Caco-2 (cell line): ENCODE measurements at regions not wholly inside any gene's neighbourhood (a gene's known extent, or its start where the extent isn't known, plus 50 kb on each side); places are given as distances from the start of the nearest gene placed in this dataset.

Experiments used
- BruUV-seq: library from RNA; stranded (reverse); fragments of 400-500 nt; replicated peaks from 2 replicates; lab custom pipeline; 2021; lab: Mats Ljungman, UMichigan
- CTCF ChIA-PET: fragments of 300-600 bp; sonication (Branson Sonifier 250); formaldehyde crosslinking; loops from one replicate; lab custom pipeline; 2022; ENCODE audit warnings: antibody characterized with exemption; lab: Charles Lee
- POLR2A ChIA-PET: fragments of 300-600 bp; sonication (Branson Sonifier 250); formaldehyde crosslinking; loops from one replicate; lab custom pipeline; 2022; ENCODE audit warnings: antibody characterized with exemption; lab: Charles Lee
- DNase-seq, 2 experiments: peaks; one replicate each; pipeline versions ENCODE4 v3.0.0 to v3.0.0-alpha.2; 2020 to 2022
- H3K27me3 ChIP-seq: replicated peaks from 2 replicates; pipeline ENCODE4 v1.6.0; 2011; ENCODE audit warnings: low read length; ENCODE audit not compliant: control insufficient read depth, insufficient read depth
- H3K36me3 ChIP-seq: 2 replicates; pipeline ENCODE4 v1.5.1; 2011; ENCODE audit warnings: low read length; ENCODE audit not compliant: control insufficient read depth, insufficient read depth
- H3K4me1 ChIP-seq: fragments of 250-450 bp; sonication (Bioruptor Pico); 2 replicates; pipeline ENCODE4 v1.5.1; 2020; ENCODE audit warnings: mild to moderate bottlenecking
- H3K4me3 ChIP-seq: 2 replicates; pipeline ENCODE4 v1.5.1; 2011; ENCODE audit warnings: low read depth, mild to moderate bottlenecking, control low read depth, low read length
- H3K9me3 ChIP-seq: fragments of 250-450 bp; sonication (Bioruptor Pico); 2 replicates; pipeline ENCODE4 v1.5.1; 2020; ENCODE audit warnings: mild to moderate bottlenecking, moderate library complexity
- H3K27ac Mint-ChIP-seq: one replicate; pipeline ENCODE4 v1.8.0; 2022; ENCODE audit warnings: mixed read lengths; ENCODE audit not compliant: unreplicated experiment
- H3K27me3 Mint-ChIP-seq: one replicate; pipeline ENCODE4 v1.8.0; 2022; ENCODE audit warnings: mixed read lengths; ENCODE audit not compliant: insufficient read depth, unreplicated experiment
- H3K36me3 Mint-ChIP-seq: one replicate; pipeline ENCODE4 v1.8.0; 2022; ENCODE audit warnings: mild to moderate bottlenecking, mixed read lengths; ENCODE audit not compliant: insufficient read depth, unreplicated experiment
- H3K4me1 Mint-ChIP-seq: one replicate; pipeline ENCODE4 v1.8.0; 2022; ENCODE audit warnings: low read depth, mixed read lengths; ENCODE audit not compliant: unreplicated experiment
- H3K4me3 Mint-ChIP-seq: one replicate; pipeline ENCODE4 v1.8.0; 2022; ENCODE audit warnings: mild to moderate bottlenecking, moderate library complexity, mixed read lengths; ENCODE audit not compliant: unreplicated experiment
- H3K9me3 Mint-ChIP-seq: one replicate; pipeline ENCODE4 v1.8.0; 2022; ENCODE audit warnings: mixed read lengths; ENCODE audit not compliant: unreplicated experiment
- CTCF ChIP-seq, 2 experiments: fragments of 200-600 bp in 1 of 2; IDR thresholded peaks; 1 replicate in 1 of 2; 2 replicates in 1 of 2; pipeline versions ENCODE4 v1.5.1 to v1.8.0; 2011 to 2022; ENCODE audit warnings: antibody characterized with exemption in 1 of 2, control low read depth in 1 of 2, inconsistent platforms in 1 of 2, low read depth in 1 of 2, low read length in 1 of 2, mild to moderate bottlenecking in 1 of 2, moderate library complexity in 1 of 2; ENCODE audit not compliant: insufficient read depth in 1 of 2, severe bottlenecking in 1 of 2, unreplicated experiment in 1 of 2
- intact Hi-C: fragments of 100-400 bp; cut with micrococcal nuclease; formaldehyde crosslinking; loops from one replicate; pipeline ENCODE4 v1.10.0; 2022; ENCODE audit not compliant: unreplicated experiment

- ChIA-PET CTCF (no interaction called here), POLR2A (no interaction called here)
- no peaks in the 10 kb centered on the region for H3K36me3 Mint-ChIP-seq
- BruUV-seq: no TSS peak
- no peaks in the 10 kb centered on the region for H3K9me3 Mint-ChIP-seq
- H3K4me1 Mint-ChIP-seq: no peaks in the 10 kb centered on the region
- H3K27ac Mint-ChIP-seq: no peak overlapping the region
- Histone ChIP-seq H3K36me3 (no peaks in the 10 kb centered on the region), H3K9me3 (no peaks in the 10 kb centered on the region), H3K27me3 (no peaks in the 10 kb centered on the region), H3K4me3 (no peak overlapping the region), H3K4me1 (no peaks in the 10 kb centered on the region)
- no peak overlapping the region for H3K4me3 Mint-ChIP-seq
- no peak for TF ChIP-seq CTCF (IDR thresholded peaks at IDR 0.05; ENCODE audit: insufficient read depth in 1 of 2, low read depth in 1 of 2, low read length in 1 of 2, severe bottlenecking in 1 of 2, unreplicated experiment in 1 of 2)
- no peaks in the 10 kb centered on the region for H3K27me3 Mint-ChIP-seq
- no peak for DNase-seq
- intact Hi-C loops: no loop called here
Measured at GRCh38 chr5:104817127-104817526, 1254.5 kb upstream of the NUDT12 start.

- Mint-ChIP-seq H3K4me1 (no peaks in the 10 kb centered on the region), H3K9me3 (peaks cover 10% of the 10 kb centered on the region), H3K36me3 (no peaks in the 10 kb centered on the region), H3K4me3 (no peak overlapping the region), H3K27me3 (no peaks in the 10 kb centered on the region), H3K27ac (no peak overlapping the region)
- no peaks in the 10 kb centered on the region for H3K9me3 ChIP-seq
- H3K36me3 ChIP-seq: no peaks in the 10 kb centered on the region
- H3K4me1 ChIP-seq: no peaks in the 10 kb centered on the region
- no peak for TF ChIP-seq CTCF (IDR thresholded peaks at IDR 0.05; ENCODE audit: insufficient read depth in 1 of 2, low read depth in 1 of 2, low read length in 1 of 2, severe bottlenecking in 1 of 2, unreplicated experiment in 1 of 2)
- H3K27me3 ChIP-seq: no peaks in the 10 kb centered on the region
- POLR2A ChIA-PET: no interaction called here
- H3K4me3 ChIP-seq: no peak overlapping the region
- CTCF ChIA-PET: no interaction called here
- intact Hi-C loops: no loop called here
- BruUV-seq: no TSS peak
- no peak for DNase-seq
Measured at GRCh38 chr5:104815212-104815611, 1252.6 kb upstream of the NUDT12 start.

GRCh38 chr5:104800440-104801048, 1238.0 kb upstream of the NUDT12 start:
- POLR2A ChIA-PET: no interaction called here
- no peak for TF ChIP-seq CTCF (IDR thresholded peaks at IDR 0.05; ENCODE audit: insufficient read depth in 1 of 2, low read depth in 1 of 2, low read length in 1 of 2, severe bottlenecking in 1 of 2, unreplicated experiment in 1 of 2)
- DNase-seq: no peak
- H3K4me1 ChIP-seq: no peaks in the 10 kb centered on the region
- H3K27me3 Mint-ChIP-seq: no peaks in the 10 kb centered on the region
- BruUV-seq: no TSS peak
- no peak overlapping the region for H3K27ac Mint-ChIP-seq
- H3K4me3 Mint-ChIP-seq: no peak overlapping the region
- H3K36me3 ChIP-seq: no peaks in the 10 kb centered on the region
- H3K4me3 ChIP-seq: no peak overlapping the region
- intact Hi-C loops: no loop called here
- H3K9me3 ChIP-seq: no peaks in the 10 kb centered on the region
- H3K9me3 Mint-ChIP-seq: peaks cover 16% of the 10 kb centered on the region
- H3K4me1 Mint-ChIP-seq: no peaks in the 10 kb centered on the region
- H3K27me3 ChIP-seq: no peaks in the 10 kb centered on the region
- CTCF ChIA-PET: no interaction called here
- no peaks in the 10 kb centered on the region for H3K36me3 Mint-ChIP-seq
